ENCODE measurements at regions not wholly inside any gene's neighbourhood (a gene's known extent, or its start where the extent isn't known, plus 50 kb on each side); places are given as distances from the start of the nearest gene placed in this dataset.

DNA sequence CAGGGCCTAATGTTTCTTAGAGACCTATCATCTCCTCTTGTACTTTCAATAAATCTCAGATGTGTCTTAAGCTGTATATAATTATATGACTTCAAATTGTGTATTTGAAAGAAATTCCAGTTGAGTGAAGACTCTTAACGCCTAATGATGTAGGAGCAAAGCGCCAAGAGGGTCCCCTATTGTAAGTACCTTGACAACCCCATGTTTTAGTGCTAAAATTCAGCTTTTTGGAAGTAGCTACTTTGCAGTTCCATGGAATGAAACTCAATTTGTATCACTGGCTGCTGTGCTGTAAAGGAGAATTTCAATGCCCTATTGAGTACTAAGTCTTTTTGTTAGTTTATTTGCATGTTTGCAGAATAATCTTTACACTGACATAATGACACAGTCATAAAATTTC is 1826.6 kb upstream of the AGA start:
- Histone ChIP-seq H3K4me3 (replicated peaks in 1 of 3; ENCODE audit: insufficient read depth in 1 of 3, low read depth in 2 of 3, low read length in 3 of 3) (no peak overlapping the region), H3K9me3 (ENCODE audit: low read length) (peaks cover 45% of the 10 kb centered on the region), H3K4me1 (ENCODE audit: insufficient read depth, low read length) (no peaks in the 10 kb centered on the region), H3K4me2 (ENCODE audit: low read depth, low read length) (no peak overlapping the region), H3K27me3 (ENCODE audit: control insufficient read depth in 1 of 2, insufficient read depth in 2 of 2, low read length in 2 of 2) (no peaks in the 10 kb centered on the region), H4K20me1 (ENCODE audit: insufficient read depth, low read length) (no peaks in the 10 kb centered on the region), H3K9ac (ENCODE audit: insufficient read depth, low read depth, low read length) (no peak overlapping the region), H3K79me2 (ENCODE audit: insufficient read depth, low read length) (no peaks in the 10 kb centered on the region), H3K36me3 (replicated peaks in 1 of 2; ENCODE audit: control insufficient read depth in 1 of 2, insufficient read depth in 2 of 2, low read length in 2 of 2) (no peaks in the 10 kb centered on the region), H3K27ac (ENCODE audit: extremely low read length, insufficient read depth, low read length) (no peak overlapping the region), H2AFZ (ENCODE audit: low read length) (no peak overlapping the region)
- ATAC-seq (no peak), FAIRE-seq (no peak), DNase-seq (ENCODE audit: low spot score) (no peak)
- ChIA-PET CTCF (ENCODE audit: low intra/inter-chr PET ratio, low total read pairs) (no interaction called here), POLR2A (no interaction called here)
- intact Hi-C loops (cut with micrococcal nuclease; ENCODE audit: unreplicated experiment) (no loop called here), in situ Hi-C loops (cut with HindIII; ENCODE audit: extremely low pct_ligation_motif_present, low pct_unique_long_range_greater_than_20kb) (no loop called here)
- TF ChIP-seq SIX1 (CRISPR knock-in tag; IDR thresholded peaks at IDR 0.05; ENCODE audit: borderline replicate concordance) (no peak), FOXK2 (IDR thresholded peaks at IDR 0.05) (no peak), SNAPC5 (CRISPR knock-in tag; IDR thresholded peaks at IDR 0.05; ENCODE audit: borderline replicate concordance) (no peak), ZNF367 (CRISPR knock-in tag; IDR thresholded peaks at IDR 0.05; ENCODE audit: borderline replicate concordance) (no peak), BRF2 (CRISPR knock-in tag; IDR thresholded peaks at IDR 0.05) (no peak)
- no TSS peak for BruUV-seq (replicated peaks)
- WGBS (ENCODE audit: low lambda C conversion rate): 37% methylated on average over 2 of the region's 2 CpGs

DNA sequence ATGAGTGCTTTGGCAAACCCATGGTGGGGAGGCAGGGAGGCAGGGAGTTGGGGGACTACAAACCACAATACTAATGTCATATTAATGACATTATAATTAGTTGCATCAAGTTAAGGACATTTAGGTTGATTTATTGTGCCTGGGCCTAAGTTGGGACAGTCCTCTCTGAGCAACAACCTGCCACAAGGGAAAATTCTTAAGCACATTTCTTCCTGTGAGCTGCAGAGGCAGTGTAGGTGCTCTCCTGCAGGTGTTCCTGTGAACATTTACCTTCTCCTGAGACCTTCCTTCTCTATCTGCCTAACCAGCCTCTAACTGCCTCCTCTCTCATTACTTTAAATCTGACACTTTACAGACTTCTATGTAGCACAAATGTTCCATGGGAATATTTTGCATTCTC is 1830.0 kb upstream of the AGA start:
- no peak for ATAC-seq
- Histone ChIP-seq H3K4me3 (replicated peaks in 1 of 3; ENCODE audit: insufficient read depth in 1 of 3, low read depth in 2 of 3, low read length in 3 of 3) (no peak overlapping the region), H4K20me1 (ENCODE audit: insufficient read depth, low read length) (no peaks in the 10 kb centered on the region), H3K27ac (ENCODE audit: extremely low read length, insufficient read depth, low read length) (no peak overlapping the region), H2AFZ (ENCODE audit: low read length) (no peak overlapping the region), H3K4me1 (ENCODE audit: insufficient read depth, low read length) (no peaks in the 10 kb centered on the region), H3K27me3 (ENCODE audit: control insufficient read depth in 1 of 2, insufficient read depth in 2 of 2, low read length in 2 of 2) (no peaks in the 10 kb centered on the region; a peak in 1 of 5 replicates), H3K79me2 (ENCODE audit: insufficient read depth, low read length) (no peaks in the 10 kb centered on the region), H3K36me3 (replicated peaks in 1 of 2; ENCODE audit: control insufficient read depth in 1 of 2, insufficient read depth in 2 of 2, low read length in 2 of 2) (no peaks in the 10 kb centered on the region), H3K4me2 (ENCODE audit: low read depth, low read length) (no peak overlapping the region), H3K9me3 (ENCODE audit: low read length) (peaks cover 38% of the 10 kb centered on the region), H3K9ac (ENCODE audit: insufficient read depth, low read depth, low read length) (no peak overlapping the region)
- CTCF ChIA-PET (ENCODE audit: low intra/inter-chr PET ratio, low total read pairs): no interaction called here
- in situ Hi-C loops (cut with HindIII; ENCODE audit: extremely low pct_ligation_motif_present, low pct_unique_long_range_greater_than_20kb) (no loop called here), intact Hi-C loops (cut with micrococcal nuclease; ENCODE audit: unreplicated experiment) (no loop called here)
- TF ChIP-seq ZNF83 (CRISPR knock-in tag; IDR thresholded peaks at IDR 0.05; ENCODE audit: borderline replicate concordance) (no peak), SP5 (CRISPR knock-in tag; IDR thresholded peaks at IDR 0.05; ENCODE audit: borderline replicate concordance, low read depth) (no peak), POLR2AphosphoS2 (IDR thresholded peaks at IDR 0.05; ENCODE audit: low read depth, low read length) (no peak), HES4 (CRISPR knock-in tag; IDR thresholded peaks at IDR 0.05; ENCODE audit: borderline replicate concordance) (no peak)
- no TSS peak for BruUV-seq (replicated peaks)
- no peak for FAIRE-seq
- DNase-seq (ENCODE audit: low spot score): no peak
- POLR2A ChIA-PET: no interaction called here

All from HepG2 (cell line).